Endodermal cell (in vitro differentiated cells): ENCODE measurements at regions not wholly inside any gene's neighbourhood (a gene's known extent, or its start where the extent isn't known, plus 50 kb on each side); places are given as distances from the start of the nearest gene placed in this dataset.

ENCODE experiments used
- DNase-seq: peaks from one replicate; pipeline ENCODE4 v3.0.0-alpha.2; 2017
- H3K27ac ChIP-seq: 2 replicates; pipeline ENCODE4 v1.5.1; 2013; ENCODE audit warnings: mild to moderate bottlenecking, low read depth, low read length, moderate library complexity
- H3K27me3 ChIP-seq: 2 replicates; pipeline ENCODE4 v1.6.1; 2013; ENCODE audit warnings: mild to moderate bottlenecking, low read length, moderate library complexity; ENCODE audit not compliant: insufficient read depth, control insufficient read depth, poor library complexity, severe bottlenecking
- H3K36me3 ChIP-seq: 2 replicates; pipeline ENCODE4 v1.7.0; 2013; ENCODE audit warnings: mild to moderate bottlenecking, low read length, moderate library complexity; ENCODE audit not compliant: control insufficient read depth, insufficient read depth
- H3K4me1 ChIP-seq: one replicate; pipeline ENCODE4 v1.7.0; 2013; ENCODE audit warnings: low read length; ENCODE audit not compliant: control insufficient read depth, insufficient read depth
- H3K4me3 ChIP-seq: 2 replicates; pipeline ENCODE4 v1.5.1; 2013; ENCODE audit warnings: mild to moderate bottlenecking, low read length, moderate library complexity
- H3K9ac ChIP-seq: 2 replicates; pipeline ENCODE4 v1.6.1; 2013; ENCODE audit warnings: mild to moderate bottlenecking, low read length, moderate library complexity; ENCODE audit not compliant: poor library complexity, severe bottlenecking; ENCODE audit errors: extremely low read depth
- H3K9me3 ChIP-seq: 2 replicates; pipeline ENCODE4 v1.6.1; 2013; ENCODE audit warnings: mild to moderate bottlenecking, low read length, moderate library complexity; ENCODE audit not compliant: control insufficient read depth
- H3K27ac Mint-ChIP-seq: 2 replicates; pipeline ENCODE4 v1.8.0; 2020; ENCODE audit warnings: mixed read lengths
- H3K27me3 Mint-ChIP-seq: 2 replicates; pipeline ENCODE4 v1.8.0; 2021; ENCODE audit warnings: mild to moderate bottlenecking, mixed read lengths; ENCODE audit not compliant: insufficient read depth
- H3K36me3 Mint-ChIP-seq: 2 replicates; pipeline ENCODE4 v1.8.0; 2020; ENCODE audit warnings: low read depth, mixed read lengths
- H3K4me1 Mint-ChIP-seq: 2 replicates; pipeline ENCODE4 v1.8.0; 2020; ENCODE audit warnings: mixed read lengths
- H3K4me3 Mint-ChIP-seq: 2 replicates; pipeline ENCODE4 v1.8.0; 2020; ENCODE audit warnings: mild to moderate bottlenecking, moderate library complexity, mixed read lengths
- H3K9me3 Mint-ChIP-seq: 2 replicates; pipeline ENCODE4 v1.8.0; 2020; ENCODE audit warnings: mild to moderate bottlenecking, mixed read lengths
- CTCF ChIP-seq: fragments of 200-600 bp; sonication (generic); conservative IDR thresholded peaks from 2 replicates; pipeline ENCODE4 v1.5.0; 2021; ENCODE audit warnings: antibody characterized with exemption, mild to moderate bottlenecking
- WGBS, 2 experiments: methylation state at CpG; one replicate each; pipeline versions ENCODE4 v1.1.5 to v1.1.7; 2013; ENCODE audit warnings: missing lambda C conversion rate in 2 of 2, mixed read lengths in 1 of 2; ENCODE audit not compliant: insufficient coverage in 1 of 2, insufficient read length in 1 of 2; 5-methylcytosine and 5-hydroxymethylcytosine counted together

GRCh38 chr2:83943265-83943664, 515.8 kb downstream of the SUCLG1 start:
- H3K27me3 Mint-ChIP-seq, result no peaks in the 10 kb centered on the region
- no peak for DNase-seq
- Histone ChIP-seq H3K9ac (no peak overlapping the region), H3K27ac (no peak overlapping the region), H3K36me3 (no peaks in the 10 kb centered on the region), H3K9me3 (no peaks in the 10 kb centered on the region), H3K4me3 (no peak overlapping the region), H3K27me3 (no peaks in the 10 kb centered on the region), H3K4me1 (peaks cover 4% of the 10 kb centered on the region)
- peaks cover 17% of the 10 kb centered on the region for H3K4me1 Mint-ChIP-seq
- 83 to 96% methylated on average over 1 to 3 of the region's 3 CpGs for WGBS, 2 experiments
- TF ChIP-seq CTCF, result no peak
- H3K4me3 Mint-ChIP-seq, result no peak overlapping the region
- no peaks in the 10 kb centered on the region for H3K36me3 Mint-ChIP-seq
- no peak overlapping the region for H3K27ac Mint-ChIP-seq
- H3K9me3 Mint-ChIP-seq, result no peaks in the 10 kb centered on the region

- 96 to 100% methylated on average over 1 to 5 of the region's 5 CpGs for WGBS, 2 experiments
- peaks cover 17% of the 10 kb centered on the region for H3K4me1 Mint-ChIP-seq
These were observed 517.2 kb downstream of the SUCLG1 start for GRCh38 chr2:83941886-83942285.

GRCh38 chr2:83933749-83934148, 525.3 kb downstream of the SUCLG1 start:
- H3K9me3 Mint-ChIP-seq, result no peaks in the 10 kb centered on the region
- H3K27me3 ChIP-seq, result no peaks in the 10 kb centered on the region
- no peaks in the 10 kb centered on the region for H3K36me3 Mint-ChIP-seq
- no peak for DNase-seq
- no peak overlapping the region for H3K4me3 Mint-ChIP-seq
- no peak overlapping the region for H3K27ac Mint-ChIP-seq
- H3K27ac ChIP-seq, result no peak overlapping the region
- H3K36me3 ChIP-seq, result no peaks in the 10 kb centered on the region
- H3K27me3 Mint-ChIP-seq, result no peaks in the 10 kb centered on the region
- WGBS, 2 experiments, result 67 to 70% methylated on average over 1 to 2 of the region's 2 CpGs
- H3K4me1 ChIP-seq, result no peaks in the 10 kb centered on the region
- no peak for TF ChIP-seq CTCF
- no peak overlapping the region for H3K4me3 ChIP-seq
- H3K4me1 Mint-ChIP-seq, result peaks cover 6% of the 10 kb centered on the region
- H3K9me3 ChIP-seq, result no peaks in the 10 kb centered on the region
- H3K9ac ChIP-seq, result no peak overlapping the region

More at GRCh38 chr2:83941886-83942285, 517.2 kb downstream of the SUCLG1 start:
- Mint-ChIP-seq H3K9me3 (no peaks in the 10 kb centered on the region), H3K36me3 (no peaks in the 10 kb centered on the region), H3K4me3 (no peak overlapping the region), H3K27me3 (no peaks in the 10 kb centered on the region), H3K27ac (no peak overlapping the region)
- no peak overlapping the region for H3K27ac ChIP-seq
- no peaks in the 10 kb centered on the region for H3K36me3 ChIP-seq
- H3K4me1 ChIP-seq, result peaks cover 4% of the 10 kb centered on the region
- DNase-seq, result no peak
- H3K4me3 ChIP-seq, result no peak overlapping the region
- no peak for TF ChIP-seq CTCF
- H3K27me3 ChIP-seq, result no peaks in the 10 kb centered on the region
- no peaks in the 10 kb centered on the region for H3K9me3 ChIP-seq
- H3K9ac ChIP-seq, result no peak overlapping the region
